WTC11 (cell line): ENCODE measurements at regions not wholly inside any gene's neighbourhood (a gene's known extent, or its start where the extent isn't known, plus 50 kb on each side); places are given as distances from the start of the nearest gene placed in this dataset.

Experiments used
- ATAC-seq: fragments of 200-7000 bp; cut with Tn5 transposase; 2 replicates; pipeline ENCODE4 v1.10.0; 2021; ENCODE audit warnings: mild to moderate bottlenecking, moderate library complexity
- CTCF ChIA-PET: fragments of 300-600 bp; sonication (Branson Sonifier 250); formaldehyde crosslinking; loops from one replicate; lab custom pipeline; 2021; ENCODE audit warnings: antibody characterized with exemption; lab: Charles Lee
- POLR2A ChIA-PET: fragments of 350-600 bp; sonication (Branson Sonifier 250); formaldehyde crosslinking; loops from one replicate; lab custom pipeline; 2021; ENCODE audit warnings: antibody characterized with exemption; lab: Charles Lee
- DNase-seq: peaks from one replicate; pipeline ENCODE4 v3.0.0; 2021; ENCODE audit warnings: low spot score
- H3K27ac Mint-ChIP-seq: 2 replicates; pipeline ENCODE4 v1.8.0; 2021; ENCODE audit warnings: mixed read lengths
- H3K27me3 Mint-ChIP-seq: 2 replicates; pipeline ENCODE4 v1.8.0; 2021; ENCODE audit warnings: low read depth, mild to moderate bottlenecking, moderate library complexity, mixed read lengths
- H3K36me3 Mint-ChIP-seq: 2 replicates; pipeline ENCODE4 v1.8.0; 2021; ENCODE audit warnings: mixed read lengths
- H3K4me1 Mint-ChIP-seq: 2 replicates; pipeline ENCODE4 v1.8.0; 2022; ENCODE audit warnings: mixed read lengths
- H3K4me3 Mint-ChIP-seq: 2 replicates; pipeline ENCODE4 v1.8.0; 2021; ENCODE audit warnings: mild to moderate bottlenecking, moderate library complexity, mixed read lengths
- H3K9me3 Mint-ChIP-seq: 2 replicates; pipeline ENCODE4 v1.8.0; 2021; ENCODE audit warnings: mixed read lengths
- AR ChIP-seq: fragments of 250-450 bp; sonication (Bioruptor Pico); IDR thresholded peaks from 2 replicates; pipeline ENCODE4 v1.9.0; 2021; ENCODE audit warnings: mild to moderate bottlenecking
- ARID4B ChIP-seq: sonication (generic); formaldehyde crosslinking; IDR thresholded peaks from 2 replicates; pipeline ENCODE4 v1.8.0; 2023; ENCODE audit warnings: missing genetic modification reagents, mild to moderate bottlenecking, borderline replicate concordance
- CBFB ChIP-seq: sonication (generic); formaldehyde crosslinking; IDR thresholded peaks from 2 replicates; pipeline ENCODE4 v1.8.1; 2022; ENCODE audit warnings: mild to moderate bottlenecking, low read depth, missing genetic modification reagents
- E2F5 ChIP-seq: sonication (generic); formaldehyde crosslinking; IDR thresholded peaks from 2 replicates; pipeline ENCODE4 v1.8.1; 2022; ENCODE audit warnings: mild to moderate bottlenecking, moderate library complexity, missing genetic modification reagents
- ERG ChIP-seq: fragments of 250-450 bp; sonication (Bioruptor Pico); IDR thresholded peaks from 2 replicates; pipeline ENCODE4 v1.8.0; 2021; ENCODE audit warnings: mild to moderate bottlenecking
- ESRRA ChIP-seq: sonication (generic); formaldehyde crosslinking; IDR thresholded peaks from 2 replicates; pipeline ENCODE4 v1.8.1; 2022; ENCODE audit warnings: mild to moderate bottlenecking, missing genetic modification reagents, borderline replicate concordance
- FOXJ3 ChIP-seq: sonication (generic); formaldehyde crosslinking; IDR thresholded peaks from 2 replicates; pipeline ENCODE4 v1.9.0; 2021; ENCODE audit warnings: missing genetic modification reagents, mild to moderate bottlenecking, borderline replicate concordance
- FOXK1 ChIP-seq: sonication (generic); formaldehyde crosslinking; IDR thresholded peaks from 2 replicates; pipeline ENCODE4 v1.8.0; 2022; ENCODE audit warnings: mild to moderate bottlenecking, moderate library complexity, missing genetic modification reagents
- IRF2 ChIP-seq: sonication (generic); formaldehyde crosslinking; IDR thresholded peaks from 2 replicates; pipeline ENCODE4 v1.8.0; 2022; ENCODE audit warnings: low read depth, missing genetic modification reagents, borderline replicate concordance
- NR1H2 ChIP-seq: sonication (generic); formaldehyde crosslinking; IDR thresholded peaks from 2 replicates; pipeline ENCODE4 v1.9.0; 2021; ENCODE audit warnings: mild to moderate bottlenecking, moderate library complexity, missing genetic modification reagents
- PREB ChIP-seq: sonication (generic); formaldehyde crosslinking; IDR thresholded peaks from 2 replicates; pipeline ENCODE4 v1.8.1; 2022; ENCODE audit warnings: mild to moderate bottlenecking, missing genetic modification reagents, moderate library complexity, borderline replicate concordance
- TEAD4 ChIP-seq: sonication (generic); formaldehyde crosslinking; IDR thresholded peaks from 2 replicates; pipeline ENCODE4 v1.8.0; 2022; ENCODE audit warnings: mild to moderate bottlenecking, missing genetic modification reagents
- USF2 ChIP-seq: sonication (generic); formaldehyde crosslinking; IDR thresholded peaks from 2 replicates; pipeline ENCODE4 v1.8.1; 2023; ENCODE audit warnings: mild to moderate bottlenecking, missing genetic modification reagents, moderate library complexity
- ZBTB43 ChIP-seq: sonication (generic); formaldehyde crosslinking; IDR thresholded peaks from 2 replicates; pipeline ENCODE4 v1.8.1; 2023; ENCODE audit warnings: mild to moderate bottlenecking, missing genetic modification reagents
- ZNF121 ChIP-seq: sonication (generic); formaldehyde crosslinking; IDR thresholded peaks from 2 replicates; pipeline ENCODE4 v1.8.0; 2023; ENCODE audit warnings: missing genetic modification reagents
- ZNF232 ChIP-seq: sonication (generic); formaldehyde crosslinking; IDR thresholded peaks from 2 replicates; pipeline ENCODE4 v1.8.0; 2022; ENCODE audit warnings: mild to moderate bottlenecking, missing genetic modification reagents
- ZNF317 ChIP-seq: sonication (generic); formaldehyde crosslinking; IDR thresholded peaks from 2 replicates; pipeline ENCODE4 v1.8.1; 2023; ENCODE audit warnings: low read depth, mild to moderate bottlenecking, moderate library complexity, missing genetic modification reagents, borderline replicate concordance
- ZNF425 ChIP-seq: fragments of 250-450 bp; sonication (Bioruptor Pico); conservative IDR thresholded peaks from 2 replicates; pipeline ENCODE4 v1.9.0; 2021; ENCODE audit warnings: mild to moderate bottlenecking

- peaks cover 4% of the 10 kb centered on the region for H3K4me1 Mint-ChIP-seq
- CTCF ChIA-PET = no interaction called here
- 0 out of 2 replicates have a peak, but pooled peaks cover 3% of the 10 kb centered on the region for H3K9me3 Mint-ChIP-seq
- no peak for DNase-seq
- no peaks in the 10 kb centered on the region for H3K36me3 Mint-ChIP-seq
- H3K4me3 Mint-ChIP-seq = no peak overlapping the region
- H3K27me3 Mint-ChIP-seq = no peaks in the 10 kb centered on the region
- POLR2A ChIA-PET = no interaction called here
- H3K27ac Mint-ChIP-seq = no peak overlapping the region
- no peak for ATAC-seq
- TF ChIP-seq ZNF232 (CRISPR knock-in tag) (no peak), TEAD4 (CRISPR knock-in tag) (no peak), ERG (CRISPR knock-in tag) (no peak), AR (CRISPR knock-in tag) (no peak), E2F5 (CRISPR knock-in tag) (no peak), PREB (no peak), NR1H2 (CRISPR knock-in tag) (no peak), CBFB (CRISPR knock-in tag) (no peak), USF2 (CRISPR knock-in tag) (no peak), IRF2 (CRISPR knock-in tag) (no peak), ZNF425 (CRISPR knock-in tag) (no peak), ARID4B (CRISPR knock-in tag) (no peak), ZNF121 (no peak), FOXK1 (no peak), ZNF317 (CRISPR knock-in tag) (no peak), ZBTB43 (CRISPR knock-in tag) (no peak), ESRRA (CRISPR knock-in tag) (no peak), FOXJ3 (CRISPR knock-in tag) (no peak)
These were observed 594.8 kb upstream of the ZEB2 start for GRCh38 chr2:145114726-145115125.
